HepG2 (cell line): ENCODE measurements at regions not wholly inside any gene's neighbourhood (a gene's known extent, or its start where the extent isn't known, plus 50 kb on each side); places are given as distances from the start of the nearest gene placed in this dataset.

Experiments
- CSRNP1 ChIP-seq: sonication (generic); formaldehyde crosslinking; IDR thresholded peaks from 2 replicates; pipeline ENCODE4 v1.8.1; 2023; ENCODE audit warnings: mild to moderate bottlenecking, missing genetic modification reagents
- ETV6 ChIP-seq: sonication (generic); formaldehyde crosslinking; conservative IDR thresholded peaks from 2 replicates; pipeline ENCODE4 v1.4.0; 2020; ENCODE audit warnings: missing genetic modification reagents
- MLX ChIP-seq: IDR thresholded peaks from 2 replicates; pipeline ENCODE4 v1.6.1; 2016
- REST ChIP-seq, 2 experiments: IDR thresholded peaks; 2 replicates each; pipeline ENCODE4 v1.6.1; 2011 to 2012; ENCODE audit warnings: low read length in 2 of 2, borderline replicate concordance in 1 of 2, low read depth in 1 of 2, mild to moderate bottlenecking in 1 of 2, moderate library complexity in 1 of 2
- TAF1 ChIP-seq: sonication (generic); formaldehyde crosslinking; IDR thresholded peaks from 2 replicates; pipeline ENCODE4 v1.4.0; 2020; ENCODE audit warnings: missing genetic modification reagents
- ZNF256 ChIP-seq: sonication (generic); formaldehyde crosslinking; conservative IDR thresholded peaks from 2 replicates; pipeline ENCODE4 v1.4.0; 2020; ENCODE audit warnings: missing genetic modification reagents

GRCh38 chr6:67897998-67898607 is 737.0 kb upstream of the ADGRB3 start:
- no peak for TF ChIP-seq MLX (CRISPR knock-in tag)
- TF ChIP-seq TAF1: no peak
- TF ChIP-seq ETV6 (CRISPR knock-in tag): no peak
- TF ChIP-seq CSRNP1 (CRISPR knock-in tag): no peak
- no peak for TF ChIP-seq REST (IDR thresholded peaks at IDR 0.05; ENCODE audit: borderline replicate concordance in 1 of 2, low read depth in 1 of 2, low read length in 2 of 2)
- no peak for TF ChIP-seq ZNF256 (CRISPR knock-in tag)
